ENCODE measurements at regions not wholly inside any gene's neighbourhood (a gene's known extent, or its start where the extent isn't known, plus 50 kb on each side); places are given as distances from the start of the nearest gene placed in this dataset.
A peak's percentile ranks its signal among the peaks of the same experiment; 100 is the strongest.
"Not testable (repeated sequence)": the region's sequence is repeated elsewhere in the genome, so short reads cannot be mapped to it uniquely, and the experiment has no call there.

DNA sequence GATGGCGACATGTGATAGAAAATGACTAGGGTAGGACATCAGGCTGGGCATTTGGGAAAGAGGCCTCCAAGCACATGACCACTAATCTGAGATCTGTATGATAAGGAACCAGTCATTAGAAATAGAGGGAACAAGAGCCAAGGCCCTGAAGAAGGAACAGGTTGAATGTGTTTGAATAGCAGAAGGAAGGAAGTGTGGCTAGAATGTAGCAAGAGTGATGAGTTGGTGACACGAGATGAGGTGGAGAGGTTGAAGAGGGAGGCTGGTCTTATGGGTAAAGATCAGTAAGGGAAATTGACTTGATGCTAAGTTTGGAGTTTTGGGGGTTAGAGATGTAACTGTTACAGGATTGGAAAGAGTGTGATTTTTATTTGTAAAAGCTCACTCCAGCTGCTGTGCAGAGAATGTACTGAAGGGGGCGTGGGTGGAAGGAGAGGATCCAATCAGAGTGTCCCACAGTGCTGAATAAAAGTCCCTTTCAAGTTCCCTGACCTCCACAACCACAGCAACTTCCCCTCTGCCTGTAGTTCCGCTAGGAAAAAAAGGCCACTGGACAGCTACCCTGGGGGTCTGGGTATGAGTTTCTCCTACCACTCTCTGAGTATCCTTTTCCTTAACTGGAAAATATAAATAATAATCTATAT is 295.0 kb downstream of the OMA1 start:
- peak; percentile 21 for DNase-seq (ENCODE audit: low spot score)

DNA sequence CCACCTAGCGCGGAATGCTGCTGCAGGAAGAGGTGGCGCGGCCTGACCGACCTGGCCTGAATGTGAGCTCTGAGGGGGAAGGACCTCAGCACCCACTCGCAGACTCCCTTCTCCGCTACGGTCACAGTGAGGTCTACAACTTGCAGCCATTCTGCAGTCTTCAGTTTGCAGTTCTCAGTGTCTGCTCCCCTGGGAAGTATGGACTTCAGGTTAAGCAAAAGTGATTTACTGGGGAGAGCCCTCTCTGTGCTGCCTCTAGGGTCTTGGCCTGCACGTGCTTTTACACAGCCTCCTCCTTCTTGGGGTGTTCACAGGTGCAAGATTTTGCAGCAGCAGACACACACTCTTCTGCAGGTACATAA is 296.0 kb downstream of the OMA1 start:
- no peak for DNase-seq (ENCODE audit: low spot score)

DNA sequence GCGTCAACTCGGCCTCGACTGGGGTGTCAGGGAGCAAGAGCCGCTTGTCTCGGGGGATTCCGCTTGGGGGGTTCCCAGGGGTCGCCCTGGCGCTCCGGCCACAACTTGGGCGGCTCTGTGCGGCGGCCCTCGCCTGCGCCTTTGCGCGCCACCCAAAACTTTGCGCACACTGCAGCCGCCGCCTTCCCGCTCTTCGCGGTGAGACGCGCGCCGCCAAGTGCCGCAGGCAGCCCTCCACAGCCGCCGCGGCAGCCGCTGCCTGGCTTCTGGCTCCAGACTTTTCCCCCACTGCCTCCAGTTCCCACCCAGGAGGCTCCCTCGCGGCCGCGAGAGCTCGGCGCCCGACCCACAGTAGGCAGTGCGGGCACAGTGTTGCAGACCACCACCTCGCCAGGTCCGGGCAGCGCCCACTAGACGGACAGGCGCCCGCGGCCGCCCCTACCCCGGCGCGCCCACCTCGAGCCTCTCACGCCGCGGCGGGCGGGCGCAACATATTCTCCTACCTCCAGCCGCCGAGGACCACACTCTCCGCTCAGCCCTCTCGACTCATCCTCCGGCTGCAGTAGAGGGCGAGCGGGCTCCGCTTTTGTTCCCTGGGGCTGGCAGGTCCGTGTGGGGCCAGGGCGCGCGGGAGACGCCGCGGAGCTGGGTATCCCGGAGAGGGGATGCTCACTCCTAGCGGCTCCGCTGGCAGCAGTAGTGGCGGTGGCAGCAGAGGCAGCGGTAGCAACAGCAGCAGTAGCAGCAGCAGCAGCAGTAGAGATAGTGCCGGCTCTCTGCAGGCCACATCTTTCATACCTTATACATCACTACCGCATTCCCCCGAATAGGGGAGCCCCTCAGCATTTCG is 296.6 kb downstream of the OMA1 start:
- peak; percentile 18 for DNase-seq (ENCODE audit: low spot score)

DNA sequence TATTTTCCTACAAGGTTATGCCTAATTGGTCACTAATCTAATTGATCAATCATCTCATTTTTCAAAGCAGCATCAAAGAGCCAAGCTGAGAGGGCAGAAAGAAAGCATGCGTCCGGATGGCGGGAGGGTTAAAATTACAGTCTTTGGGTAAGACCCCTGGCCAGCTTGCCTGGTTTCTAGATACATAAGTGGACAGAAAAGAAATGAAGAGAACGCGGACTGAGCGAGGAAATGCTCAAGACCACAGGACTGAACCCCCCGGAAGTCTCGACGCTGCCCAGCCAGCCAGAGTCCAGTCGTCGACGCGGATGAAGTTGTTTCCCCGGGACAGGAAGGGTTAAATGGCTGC is 297.2 kb downstream of the OMA1 start:
- no peak for DNase-seq (ENCODE audit: low spot score)

DNA sequence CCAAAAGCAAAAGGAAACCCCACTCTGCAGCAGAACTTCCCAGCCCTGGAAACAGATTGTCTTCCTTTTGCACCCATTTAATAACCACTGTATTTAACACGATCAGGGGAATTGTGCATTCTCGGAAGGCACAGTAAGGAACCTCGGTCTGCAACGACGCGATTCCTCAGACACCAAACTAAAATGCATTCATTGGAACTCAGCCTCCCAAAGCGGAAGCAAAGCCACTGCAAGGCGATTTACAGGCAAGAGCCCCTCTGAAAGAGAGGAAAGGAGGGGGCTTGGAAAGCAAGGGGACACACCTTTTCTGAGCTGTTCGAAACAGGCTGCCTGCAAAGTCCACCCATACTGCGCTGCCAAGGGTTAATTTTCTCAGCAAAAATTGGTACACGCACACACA is 297.7 kb downstream of the OMA1 start:
- DNase-seq (ENCODE audit: low spot score): no peak

DNA sequence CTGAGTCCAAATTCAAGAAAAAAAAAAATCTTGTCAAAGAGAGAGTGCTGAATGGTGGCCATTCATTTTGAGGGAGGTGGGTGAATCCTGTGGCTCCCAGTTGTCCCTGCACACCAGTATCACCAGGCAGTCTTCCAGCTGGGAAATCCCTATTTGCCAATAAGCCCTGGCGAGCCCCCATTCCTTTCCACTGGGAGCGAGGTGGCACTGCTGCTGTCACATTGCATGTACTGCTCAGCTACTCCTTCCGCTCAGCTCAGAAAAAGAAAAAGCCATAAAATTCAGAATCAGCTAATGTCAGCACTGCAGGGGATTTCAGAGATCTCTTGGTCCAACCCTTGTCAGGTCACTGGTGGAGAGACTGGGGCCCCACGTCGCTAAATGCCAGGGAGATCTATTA is 298.5 kb downstream of the OMA1 start:
- DNase-seq (ENCODE audit: low spot score): no peak

DNA sequence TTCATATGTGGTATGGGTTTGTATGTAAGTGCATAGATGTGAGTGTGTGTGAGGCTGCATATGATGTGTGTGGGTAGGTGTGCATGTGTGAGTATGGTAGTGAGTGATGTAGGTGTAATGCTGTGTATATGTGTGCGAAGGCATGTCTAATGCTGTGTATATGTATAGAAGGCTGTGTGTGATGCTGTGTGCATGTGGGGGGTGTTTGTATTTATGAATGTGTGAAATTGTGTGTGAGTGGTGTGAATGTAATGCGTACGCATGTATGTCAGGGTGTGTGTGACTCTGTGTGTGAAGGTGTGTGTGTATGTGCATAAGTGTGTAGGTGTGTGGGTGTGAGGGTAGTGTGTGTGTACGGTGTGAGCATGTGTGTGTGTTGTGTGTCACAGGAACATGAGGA is 300.0 kb downstream of the OMA1 start:
- DNase-seq (ENCODE audit: low spot score): no peak

DNA sequence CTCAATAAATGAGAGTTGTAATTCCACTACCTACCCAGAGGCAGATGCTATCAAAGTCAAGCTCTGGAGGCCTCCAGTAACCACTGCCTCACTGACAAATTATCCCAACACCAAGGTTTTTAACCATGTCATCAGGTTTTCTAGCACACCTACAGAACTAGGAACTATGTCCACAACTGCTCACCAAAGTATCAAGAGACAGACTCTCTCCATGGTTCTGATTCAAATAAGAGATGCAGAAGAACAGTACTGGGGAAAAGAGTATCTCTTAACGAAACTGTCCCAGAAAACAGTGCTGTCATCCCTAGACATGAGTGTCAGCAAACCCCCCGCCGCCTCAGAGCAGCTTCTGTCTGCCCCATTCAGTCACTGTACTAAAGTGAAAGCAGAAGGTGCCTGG is 301.7 kb downstream of the OMA1 start:
- DNase-seq (ENCODE audit: low spot score): no peak

DNA sequence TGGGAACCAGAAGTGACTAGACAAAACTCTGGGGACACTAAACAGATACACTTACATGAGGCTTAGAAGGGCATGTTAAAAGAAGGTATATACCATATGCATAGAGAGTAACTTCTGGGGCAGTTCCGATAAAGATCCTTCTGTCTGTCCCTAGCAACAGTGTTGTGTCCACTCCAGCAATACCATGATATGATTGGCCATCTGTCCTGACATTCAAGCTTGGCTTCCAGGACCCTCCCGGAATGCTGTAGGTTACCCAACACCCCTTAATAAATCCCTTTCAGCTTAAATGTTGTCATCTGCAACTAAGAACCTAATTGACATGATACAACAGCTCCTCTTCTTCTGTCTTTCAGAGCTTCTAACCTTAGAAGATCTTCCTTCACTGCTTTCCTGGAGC is 307.7 kb downstream of the OMA1 start:
- DNase-seq (ENCODE audit: low spot score): no peak

DNA sequence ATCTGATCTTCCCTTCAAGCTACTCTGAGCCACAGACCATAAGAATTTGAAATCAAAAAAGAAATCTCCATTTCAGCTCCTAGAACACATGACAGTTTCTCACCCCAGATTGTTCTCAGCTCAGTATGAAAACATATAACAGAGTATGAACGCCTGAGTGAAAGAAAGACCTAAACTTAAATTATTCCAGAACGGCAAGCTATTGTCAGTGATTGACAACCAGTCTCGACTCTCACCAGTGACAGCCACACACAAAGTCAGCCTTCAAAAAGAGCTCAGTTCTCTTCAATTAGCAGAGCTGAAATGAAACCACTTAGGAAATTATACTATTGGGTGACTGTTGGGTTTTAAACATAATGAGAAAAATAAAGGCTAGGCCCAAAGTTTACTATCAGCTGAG is 312.8 kb downstream of the OMA1 start:
- no peak for DNase-seq (ENCODE audit: low spot score)

DNA sequence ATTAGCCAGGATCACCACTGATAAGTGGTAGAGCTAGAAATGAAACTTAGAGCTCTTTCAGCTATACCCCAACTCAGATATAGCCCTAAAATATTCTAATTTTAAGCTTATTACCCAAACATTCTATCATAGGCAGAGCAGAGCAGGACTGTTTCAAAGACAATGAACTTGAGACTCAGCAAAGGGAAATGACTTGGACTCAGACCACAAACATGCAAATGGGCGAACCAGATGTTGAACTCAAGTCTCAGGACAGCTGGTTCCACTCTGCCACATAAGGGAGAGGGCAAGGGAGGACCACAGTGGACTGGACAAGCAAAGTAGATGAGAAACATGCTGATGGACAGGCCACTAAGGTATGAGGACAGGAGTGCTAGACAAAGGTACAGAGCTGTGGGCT is 315.3 kb downstream of the OMA1 start:
- no peak for DNase-seq (ENCODE audit: low spot score)

DNA sequence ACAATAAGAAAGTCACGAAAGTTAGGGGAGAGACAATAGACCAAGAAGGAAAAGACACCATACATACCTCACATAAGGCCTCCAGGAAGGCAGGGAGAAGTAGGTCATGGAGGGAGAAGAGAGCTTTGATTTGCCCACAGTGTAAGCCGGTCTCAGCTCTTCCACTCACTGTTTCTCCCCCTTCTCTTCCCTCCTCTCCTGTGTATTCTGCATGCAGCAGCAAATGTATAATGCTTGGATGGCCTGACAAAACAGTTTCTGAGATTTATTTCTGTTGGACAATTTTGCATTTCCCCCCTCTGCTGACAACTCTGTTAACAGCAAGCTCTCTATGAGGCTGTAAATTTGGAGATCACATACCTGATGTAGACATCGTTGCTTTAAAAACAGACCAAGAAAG is 318.9 kb downstream of the OMA1 start:
- DNase-seq (ENCODE audit: low spot score): no peak

DNA sequence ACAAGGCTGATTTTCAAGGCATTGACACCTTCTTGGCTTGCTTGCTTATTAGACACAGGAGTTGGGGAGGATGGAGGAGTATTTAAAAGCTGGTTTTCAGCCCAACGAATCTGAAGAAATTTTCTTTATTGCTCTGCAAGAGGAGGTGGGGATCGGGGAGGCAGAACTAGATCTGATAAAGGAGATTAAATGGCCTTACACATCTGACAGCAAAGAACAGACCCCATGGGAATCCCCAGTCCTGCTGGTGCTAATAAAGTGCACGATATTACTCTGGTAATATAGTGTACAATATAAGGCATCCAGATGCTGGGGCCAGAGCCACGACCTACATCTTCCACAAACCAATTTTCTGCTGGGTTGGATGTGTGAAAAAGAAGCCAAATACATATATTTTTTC is 323.0 kb downstream of the OMA1 start:
- DNase-seq (ENCODE audit: low spot score): no peak

DNA sequence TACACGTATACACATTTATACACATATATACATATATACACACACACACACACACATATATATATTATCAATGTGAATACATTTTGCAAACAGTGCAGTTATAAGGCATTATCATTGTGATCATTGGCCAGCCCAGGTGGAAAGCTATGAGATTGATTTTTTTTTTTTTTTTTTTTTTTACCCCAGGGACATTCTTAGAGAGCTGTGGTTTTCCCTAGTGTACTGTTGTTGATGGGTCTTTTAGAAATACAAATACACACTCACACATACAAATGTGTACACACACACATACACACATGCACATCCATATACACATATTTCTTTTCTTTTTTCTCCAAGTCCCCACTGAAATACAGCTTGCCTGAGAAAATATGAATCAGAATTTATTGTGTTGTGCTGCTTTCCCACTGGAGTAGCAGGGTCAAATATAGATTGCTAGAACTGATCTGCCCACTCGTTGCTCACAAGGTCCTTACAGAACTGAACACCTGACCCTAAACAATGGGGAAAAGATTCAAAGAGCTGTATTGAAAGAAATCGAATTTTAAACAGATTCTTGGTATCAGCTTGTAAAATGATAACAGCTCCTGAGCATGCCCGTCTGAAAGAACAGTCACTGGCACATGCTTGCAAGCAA is 325.6 kb downstream of the OMA1 start:
- DNase-seq (ENCODE audit: low spot score): no peak

DNA sequence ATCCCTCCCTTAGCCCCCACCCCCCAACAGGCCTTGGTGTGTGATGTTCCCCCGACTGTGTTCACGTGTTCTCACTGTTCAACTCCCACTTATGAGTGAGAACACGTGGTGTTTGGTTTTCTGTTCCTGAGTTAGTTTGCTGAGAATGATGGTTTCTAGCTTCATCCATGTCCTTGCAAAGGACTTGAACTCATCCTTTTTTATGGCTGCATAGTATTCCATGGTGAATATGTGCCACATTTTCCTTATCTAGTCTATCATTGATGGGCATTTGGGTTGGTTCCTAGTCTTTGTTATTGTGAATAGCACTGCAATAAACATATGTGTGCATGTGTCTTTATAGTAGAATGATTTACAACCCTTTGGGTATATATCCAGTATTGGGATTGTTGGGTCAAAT is 330.4 kb downstream of the OMA1 start:
- not testable (repeated sequence) for DNase-seq (ENCODE audit: low spot score)

DNA sequence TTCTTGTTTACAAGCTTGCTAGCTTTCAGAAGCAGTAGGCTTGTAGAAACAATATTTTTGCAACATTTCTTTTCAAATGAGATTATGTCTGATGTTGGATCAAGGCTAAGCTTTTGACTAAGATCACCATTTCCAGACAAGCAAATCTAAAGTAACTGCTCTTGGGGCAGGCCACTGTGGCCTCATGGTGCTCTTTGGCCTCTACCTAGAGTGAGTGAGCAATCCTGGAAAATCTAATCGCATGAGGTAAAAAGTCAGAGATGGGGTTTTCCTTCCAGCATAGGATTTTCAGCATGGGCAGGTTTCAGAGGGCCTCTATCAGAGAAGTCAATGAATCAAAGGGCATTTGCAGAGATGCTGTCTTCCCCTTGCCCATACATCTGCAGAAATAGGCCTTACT is 331.9 kb downstream of the OMA1 start:
- DNase-seq (ENCODE audit: low spot score): no peak

DNA sequence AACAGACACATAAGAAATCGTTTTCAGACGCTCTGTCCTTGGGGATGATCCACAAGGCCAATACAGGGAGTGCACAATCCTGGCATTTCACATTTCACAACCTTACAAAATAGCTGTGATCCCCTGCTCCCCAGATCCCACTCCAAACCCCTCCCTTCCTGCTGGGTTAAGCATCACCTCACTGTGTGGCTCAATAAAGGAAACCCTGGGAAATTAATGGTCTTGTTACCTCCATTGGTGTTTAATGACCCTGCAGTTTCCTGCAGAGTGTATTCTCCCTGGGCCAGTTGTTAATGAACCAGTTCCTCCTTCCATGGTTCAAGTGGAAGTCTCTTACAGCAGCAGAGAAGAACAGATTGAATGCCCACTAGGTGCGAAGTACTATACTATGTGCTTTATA is 334.7 kb downstream of the OMA1 start:
- no peak for DNase-seq (ENCODE audit: low spot score)

DNA sequence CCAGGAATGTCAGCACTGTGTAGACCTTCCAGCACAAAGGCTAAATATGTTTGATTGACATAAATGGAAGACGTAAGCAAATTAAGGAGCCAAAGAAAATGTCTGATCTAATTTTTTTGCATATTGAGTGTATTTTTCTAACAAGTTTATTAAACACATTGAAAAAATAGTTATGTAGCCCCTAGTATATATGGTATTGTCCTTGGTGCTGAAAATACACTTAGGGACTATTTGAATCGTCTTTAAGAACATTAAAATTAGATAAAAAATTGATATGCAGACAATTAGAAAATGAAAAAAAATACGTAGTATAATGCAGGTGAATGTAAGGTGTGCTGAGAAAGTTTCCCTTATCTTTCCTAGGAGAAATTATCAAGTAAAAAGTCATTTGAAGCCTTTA is 337.0 kb downstream of the OMA1 start:
- DNase-seq (ENCODE audit: low spot score): no peak

DNA sequence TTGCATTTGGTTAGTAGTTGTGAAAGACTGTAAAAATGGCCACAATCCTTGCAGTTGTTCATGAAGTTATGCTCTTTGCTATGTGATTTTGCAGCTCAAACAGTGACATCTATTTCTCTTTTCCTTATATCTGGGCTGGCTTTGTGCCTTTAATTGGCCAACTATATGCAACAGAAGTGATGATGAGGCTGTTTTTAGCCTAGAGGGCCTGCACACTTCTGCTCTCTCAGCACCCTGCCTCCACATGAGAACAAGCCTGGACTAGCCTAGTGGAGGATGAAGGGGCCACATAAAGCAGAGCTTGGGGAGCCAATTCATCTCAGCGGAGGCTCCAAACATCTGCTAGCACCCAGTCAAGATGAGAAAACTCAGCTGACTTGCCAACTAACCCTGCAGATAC is 339.8 kb downstream of the OMA1 start:
- DNase-seq (ENCODE audit: low spot score): no peak

DNA sequence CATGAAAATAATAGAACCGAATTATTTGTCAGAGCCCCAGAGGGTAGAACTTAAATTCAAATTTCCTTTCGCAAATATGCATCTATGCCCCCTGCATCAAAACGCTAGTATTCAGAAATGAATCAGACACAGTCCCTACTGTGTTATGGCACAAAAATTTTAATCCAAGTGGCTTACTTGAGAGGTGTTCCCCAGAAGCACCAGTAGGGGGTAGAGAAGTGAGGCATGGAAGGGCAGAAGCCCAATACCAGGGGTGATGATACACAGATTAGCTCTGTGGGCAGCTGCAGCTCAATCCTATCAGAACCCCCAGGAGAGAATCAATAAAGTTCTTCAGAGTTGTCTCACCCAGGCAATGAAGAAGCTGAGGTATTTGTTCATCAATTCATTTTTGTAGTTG is 342.2 kb downstream of the OMA1 start:
- DNase-seq (ENCODE audit: low spot score): peak; percentile 3

DNA sequence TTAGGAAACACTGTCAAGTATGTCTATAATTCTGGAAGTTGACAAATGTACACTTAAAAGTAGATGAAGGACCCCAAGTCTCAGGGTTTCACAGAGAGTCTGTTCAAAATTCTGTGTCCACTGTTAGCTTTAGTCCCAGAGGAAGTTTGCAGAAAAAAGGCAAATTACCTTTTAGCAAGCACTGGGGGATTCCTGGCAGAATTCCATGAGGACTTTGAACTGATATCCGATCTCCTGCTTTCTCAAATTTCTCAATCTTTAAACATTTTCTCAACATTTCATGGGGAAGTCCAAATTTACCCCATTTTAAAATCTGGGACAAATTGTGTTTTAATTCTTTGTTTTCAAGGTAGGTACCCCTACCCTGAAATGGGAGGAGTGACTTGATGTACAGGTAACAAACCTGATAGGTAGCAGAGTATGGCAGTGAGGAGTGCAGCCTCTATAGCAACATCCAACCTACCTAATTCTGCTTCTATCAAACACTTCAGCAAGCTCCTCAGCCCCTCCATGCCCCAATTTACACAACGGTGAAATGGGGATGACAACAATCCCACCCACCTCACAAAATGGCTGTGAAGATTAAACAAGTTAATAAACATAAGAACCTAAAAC is 344.9 kb downstream of the OMA1 start:
- DNase-seq (ENCODE audit: low spot score): no peak

DNA sequence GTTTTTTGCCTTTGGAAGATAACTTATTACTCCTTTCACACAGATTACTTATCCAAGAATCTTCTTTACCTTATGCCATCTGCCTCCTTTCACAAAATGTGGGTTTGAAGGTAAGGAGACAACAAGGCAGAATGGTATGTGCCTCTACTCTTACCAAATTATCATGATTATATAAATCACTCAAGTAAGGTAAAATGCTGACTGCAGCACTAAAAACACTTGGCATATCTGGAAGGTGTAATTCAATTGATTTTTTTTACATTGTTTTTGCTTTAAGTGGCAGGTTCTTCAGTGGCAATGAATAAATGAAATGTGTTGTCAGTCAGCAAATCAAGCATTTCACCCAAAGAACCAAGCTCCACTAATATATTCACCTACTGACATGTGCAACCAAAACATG is 346.1 kb downstream of the OMA1 start:
- no peak for DNase-seq (ENCODE audit: low spot score)

DNA sequence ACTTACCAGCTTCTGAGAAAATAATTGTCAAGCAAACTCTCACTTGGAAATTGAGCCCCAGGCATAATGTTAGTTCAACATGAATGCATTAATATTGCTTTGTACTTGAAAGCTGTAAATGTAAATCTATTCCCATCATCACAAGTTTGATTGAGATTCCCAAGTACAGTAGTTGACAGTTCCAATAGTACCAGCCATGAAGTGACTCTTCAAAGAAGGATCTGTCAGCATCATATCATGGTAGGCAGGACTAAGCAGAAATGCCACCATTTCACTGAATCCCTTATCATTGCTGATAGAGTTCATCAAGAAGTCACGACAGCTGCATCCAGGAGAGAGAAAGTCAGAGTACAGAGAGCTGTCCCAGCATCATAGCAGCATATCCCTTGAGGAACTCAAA is 348.7 kb downstream of the OMA1 start:
- no peak for DNase-seq (ENCODE audit: low spot score)

Data from germinal center (tissue), 1 donor.